ENCODE measurements at regions not wholly inside any gene's neighbourhood (a gene's known extent, or its start where the extent isn't known, plus 50 kb on each side); places are given as distances from the start of the nearest gene placed in this dataset.

DNA sequence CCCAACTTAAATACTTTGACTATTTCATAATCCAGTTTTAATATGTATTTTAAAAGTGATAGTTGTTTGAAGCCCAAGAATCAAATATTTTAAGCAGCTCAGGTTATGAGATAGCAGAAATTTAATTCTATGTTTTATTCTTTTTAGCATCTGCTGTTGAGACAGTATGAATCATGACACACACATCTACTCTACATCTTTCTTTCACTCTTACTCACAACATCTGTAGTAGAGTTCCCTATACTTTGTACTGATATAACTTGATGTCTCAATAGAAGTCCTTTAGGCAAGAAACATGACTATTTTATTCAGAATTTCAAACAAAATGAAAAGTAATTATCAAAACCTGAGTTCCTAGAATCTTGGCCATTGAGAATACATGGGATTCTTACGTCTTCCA is 187.9 kb upstream of the GNPDA2 start:
- H3K27ac ChIP-seq (ENCODE audit: control insufficient read depth, insufficient read depth) = no peak overlapping the region
- RAD21 ChIA-PET (ENCODE audit: unreplicated experiment) = no interaction called here
- H3K27me3 ChIP-seq (replicated peaks in 1 of 2; ENCODE audit: control insufficient read depth in 2 of 2, insufficient read depth in 2 of 2, low read length in 1 of 2) = no peaks in the 10 kb centered on the region
- no peaks in the 10 kb centered on the region for H3K9me3 ChIP-seq (replicated peaks; ENCODE audit: control insufficient read depth, insufficient read depth, low read length)
- no peak overlapping the region for H3K4me2 ChIP-seq (ENCODE audit: control insufficient read depth, insufficient read depth)
- no peaks in the 10 kb centered on the region for H3K4me1 ChIP-seq (ENCODE audit: control insufficient read depth, insufficient read depth, low read length)
- CTCF ChIA-PET = interaction anchor here (1.1 kb wide), 1 partner anchor 14 kb away, joined by 3 read pairs; no protein-coding TSS in a partner anchor
- SMC1A ChIA-PET (ENCODE audit: uncharacterized antibody, unreplicated experiment) = no interaction called here
- H2AFZ ChIP-seq (ENCODE audit: control insufficient read depth, low read depth, low read length) = no peak overlapping the region
- no peak overlapping the region for H3K4me3 ChIP-seq
- no peak for FAIRE-seq
- intact Hi-C loops (cut with micrococcal nuclease; ENCODE audit: unreplicated experiment) = loop anchor here (1.0 kb wide), 1 partner anchor 29 kb away; no protein-coding TSS in a partner anchor
- TF ChIP-seq RAD21 (IDR thresholded peaks at IDR 0.05; ENCODE audit: insufficient read depth, low read depth, low read length) = no peak
- TF ChIP-seq EGR1 (IDR thresholded peaks at IDR 0.05; ENCODE audit: borderline replicate concordance in 1 of 2, low read depth in 2 of 2, low read length in 2 of 2) = no peak
- TF ChIP-seq SRF (IDR thresholded peaks at IDR 0.05; ENCODE audit: low read depth in 2 of 2, low read length in 2 of 2) = no peak
- TF ChIP-seq, protein P1, sequence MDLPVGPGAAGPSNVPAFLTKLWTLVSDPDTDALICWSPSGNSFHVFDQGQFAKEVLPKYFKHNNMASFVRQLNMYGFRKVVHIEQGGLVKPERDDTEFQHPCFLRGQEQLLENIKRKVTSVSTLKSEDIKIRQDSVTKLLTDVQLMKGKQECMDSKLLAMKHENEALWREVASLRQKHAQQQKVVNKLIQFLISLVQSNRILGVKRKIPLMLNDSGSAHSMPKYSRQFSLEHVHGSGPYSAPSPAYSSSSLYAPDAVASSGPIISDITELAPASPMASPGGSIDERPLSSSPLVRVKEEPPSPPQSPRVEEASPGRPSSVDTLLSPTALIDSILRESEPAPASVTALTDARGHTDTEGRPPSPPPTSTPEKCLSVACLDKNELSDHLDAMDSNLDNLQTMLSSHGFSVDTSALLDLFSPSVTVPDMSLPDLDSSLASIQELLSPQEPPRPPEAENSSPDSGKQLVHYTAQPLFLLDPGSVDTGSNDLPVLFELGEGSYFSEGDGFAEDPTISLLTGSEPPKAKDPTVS (IDR thresholded peaks at IDR 0.05; ENCODE audit: low read depth, low read length) = no peak
- TF ChIP-seq MYC (IDR thresholded peaks at IDR 0.05; ENCODE audit: insufficient read depth, insufficient read length, insufficient replicate concordance, low read length, severe bottlenecking) = no peak
- no peak for TF ChIP-seq TARDBP (IDR thresholded peaks at IDR 0.05; ENCODE audit: borderline replicate concordance)
- TF ChIP-seq NFXL1 (IDR thresholded peaks at IDR 0.05; ENCODE audit: borderline replicate concordance) = no peak
- TF ChIP-seq MXI1 (IDR thresholded peaks at IDR 0.05; ENCODE audit: low read depth, low read length) = no peak
- TF ChIP-seq, protein P2, sequence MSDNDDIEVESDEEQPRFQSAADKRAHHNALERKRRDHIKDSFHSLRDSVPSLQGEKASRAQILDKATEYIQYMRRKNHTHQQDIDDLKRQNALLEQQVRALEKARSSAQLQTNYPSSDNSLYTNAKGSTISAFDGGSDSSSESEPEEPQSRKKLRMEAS (IDR thresholded peaks at IDR 0.05; ENCODE audit: low read depth, low read length) = no peak
- TF ChIP-seq, protein P3, sequence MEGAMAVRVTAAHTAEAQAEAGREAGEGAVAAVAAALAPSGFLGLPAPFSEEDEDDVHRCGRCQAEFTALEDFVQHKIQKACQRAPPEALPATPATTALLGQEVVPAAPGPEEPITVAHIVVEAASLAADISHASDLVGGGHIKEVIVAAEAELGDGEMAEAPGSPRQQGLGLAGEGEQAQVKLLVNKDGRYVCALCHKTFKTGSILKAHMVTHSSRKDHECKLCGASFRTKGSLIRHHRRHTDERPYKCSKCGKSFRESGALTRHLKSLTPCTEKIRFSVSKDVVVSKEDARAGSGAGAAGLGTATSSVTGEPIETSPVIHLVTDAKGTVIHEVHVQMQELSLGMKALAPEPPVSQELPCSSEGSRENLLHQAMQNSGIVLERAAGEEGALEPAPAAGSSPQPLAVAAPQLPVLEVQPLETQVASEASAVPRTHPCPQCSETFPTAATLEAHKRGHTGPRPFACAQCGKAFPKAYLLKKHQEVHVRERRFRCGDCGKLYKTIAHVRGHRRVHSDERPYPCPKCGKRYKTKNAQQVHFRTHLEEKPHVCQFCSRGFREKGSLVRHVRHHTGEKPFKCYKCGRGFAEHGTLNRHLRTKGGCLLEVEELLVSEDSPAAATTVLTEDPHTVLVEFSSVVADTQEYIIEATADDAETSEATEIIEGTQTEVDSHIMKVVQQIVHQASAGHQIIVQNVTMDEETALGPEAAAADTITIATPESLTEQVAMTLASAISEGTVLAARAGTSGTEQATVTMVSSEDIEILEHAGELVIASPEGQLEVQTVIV (IDR thresholded peaks at IDR 0.05; ENCODE audit: borderline replicate concordance, partially characterized antibody) = no peak
- BruUV-seq (replicated peaks) = no TSS peak
- in situ Hi-C loops (cut with MboI) = no loop called here
- 0% methylated on average over 1 of the region's 1 CpG for WGBS (ENCODE audit: insufficient coverage, insufficient replicate concordance, low lambda C conversion rate, missing lambda C conversion rate)
- POLR2A ChIA-PET = no interaction called here
- H3K36me3 ChIP-seq (ENCODE audit: control insufficient read depth in 2 of 2, insufficient read depth in 2 of 2, low read length in 1 of 2) = no peaks in the 10 kb centered on the region
- no peaks in the 10 kb centered on the region for H3K79me2 ChIP-seq (ENCODE audit: control insufficient read depth, insufficient read depth, low read length)
- H3K9ac ChIP-seq (ENCODE audit: control insufficient read depth, insufficient read depth, low read length) = no peak overlapping the region
- no peaks in the 10 kb centered on the region for H4K20me1 ChIP-seq (ENCODE audit: control insufficient read depth, insufficient read depth)
- no peak for DNase-seq (ENCODE audit: low read depth, low spot score)
- ATAC-seq = no peak

All from GM12878 (cell line).